ENCODE measurements at regions not wholly inside any gene's neighbourhood (a gene's known extent, or its start where the extent isn't known, plus 50 kb on each side); places are given as distances from the start of the nearest gene placed in this dataset.
A peak's percentile ranks its signal among the peaks of the same experiment; 100 is the strongest.

DNA sequence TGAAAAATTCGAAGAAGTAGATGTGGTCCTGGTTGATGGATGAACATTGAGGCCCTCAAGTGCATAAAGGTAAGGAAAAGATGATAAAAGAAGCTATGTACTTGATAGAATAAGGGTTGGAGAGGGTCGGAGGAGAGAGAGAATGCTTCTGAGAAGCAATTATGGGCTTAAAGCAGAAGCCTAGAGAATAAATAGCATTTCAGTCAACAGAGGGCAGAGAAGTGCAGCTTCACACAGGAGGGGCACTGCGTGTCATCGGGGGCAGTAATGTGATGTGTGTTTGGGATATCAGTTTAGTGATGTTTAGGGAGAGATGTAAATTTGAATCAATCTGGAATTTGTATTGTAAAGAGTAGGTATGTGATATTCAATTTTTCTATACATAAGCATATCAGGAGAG lies 334.5 kb downstream of the PIK3C3 start:
- Mint-ChIP-seq H3K4me1 (no peaks in the 10 kb centered on the region), H3K4me3 (no peak overlapping the region), H3K36me3 (ENCODE audit: low read depth) (no peaks in the 10 kb centered on the region), H3K27me3 (no peaks in the 10 kb centered on the region), H3K27ac (no peak overlapping the region)
- no peaks in the 10 kb centered on the region for H3K9me3 ChIP-seq (ENCODE audit: control insufficient read depth, low read length, poor library complexity, severe bottlenecking)
- DNase-seq: no peak
- ATAC-seq: no peak

DNA sequence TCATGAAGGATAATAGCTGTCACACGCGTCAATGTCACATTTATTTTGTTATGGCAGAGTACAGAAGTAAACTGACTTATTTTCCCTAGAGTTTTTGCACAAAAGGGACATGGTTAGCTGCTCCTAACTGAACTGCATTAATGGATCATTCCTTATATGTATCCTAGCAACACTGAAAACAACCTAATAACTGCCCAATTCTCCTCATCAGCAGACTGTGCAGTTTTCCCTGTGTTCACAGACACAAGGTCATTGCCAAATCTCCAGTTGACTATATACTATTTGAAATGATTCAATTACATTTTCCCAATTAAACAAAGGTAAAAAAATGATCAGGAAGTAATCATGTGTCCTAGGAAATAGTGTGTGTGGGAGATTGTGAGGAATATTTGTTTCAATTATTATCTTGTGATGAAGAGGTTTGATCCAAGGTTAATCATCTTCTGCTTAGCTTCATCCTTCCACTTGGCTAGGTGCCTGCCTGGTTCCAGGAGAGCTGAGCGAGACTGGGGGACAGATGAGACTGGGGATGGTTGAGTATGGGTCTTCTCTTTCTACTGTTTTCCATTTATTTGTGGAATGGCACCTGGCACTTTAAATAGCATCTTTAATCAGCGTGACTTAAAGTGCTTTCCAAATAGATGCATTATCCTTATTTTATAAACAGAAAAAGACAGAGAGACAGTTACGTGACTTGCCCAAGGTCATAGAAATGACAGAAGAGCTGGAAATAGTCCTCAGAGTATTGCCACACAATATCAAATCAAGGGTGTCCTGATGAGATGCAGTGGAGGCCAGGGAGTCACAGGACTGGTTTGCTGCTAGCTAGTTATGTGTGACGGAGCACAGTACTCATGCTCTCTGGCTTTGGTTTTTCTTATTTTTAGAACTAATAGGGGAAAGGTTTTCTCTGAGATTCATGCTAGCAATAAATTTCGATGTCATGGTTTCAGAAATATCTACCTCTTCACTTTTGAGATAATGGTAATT lies 335.6 kb downstream of the PIK3C3 start:
- Mint-ChIP-seq H3K4me3 (no peak overlapping the region), H3K4me1 (no peaks in the 10 kb centered on the region), H3K27ac (no peak overlapping the region), H3K36me3 (ENCODE audit: low read depth) (peaks cover 3% of the 10 kb centered on the region), H3K27me3 (no peaks in the 10 kb centered on the region)
- no peaks in the 10 kb centered on the region for H3K9me3 ChIP-seq (ENCODE audit: control insufficient read depth, low read length, poor library complexity, severe bottlenecking)
- no peak for ATAC-seq
- no peak for DNase-seq

DNA sequence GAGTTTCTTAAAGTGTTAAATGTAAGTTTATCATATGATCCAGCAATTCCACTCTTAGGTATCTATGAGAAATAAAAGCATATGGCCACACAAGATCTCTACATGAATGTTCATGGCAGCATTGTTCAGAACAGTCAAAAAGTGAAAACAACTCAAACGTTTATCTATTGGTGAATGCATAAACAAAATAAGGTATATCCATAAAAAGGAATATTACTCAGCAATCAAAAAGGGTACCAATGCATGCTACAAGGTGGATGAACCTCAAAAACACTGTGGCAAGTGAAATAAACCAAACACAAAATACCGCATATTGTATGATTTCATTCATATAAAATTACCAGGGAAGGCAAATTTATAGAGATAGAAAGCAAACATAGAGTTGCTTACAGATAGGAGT lies 337.6 kb downstream of the PIK3C3 start:
- DNase-seq: no peak
- H3K36me3 Mint-ChIP-seq (ENCODE audit: low read depth): peaks cover 3% of the 10 kb centered on the region
- no peak for ATAC-seq
- H3K27ac Mint-ChIP-seq: no peak overlapping the region
- peaks cover 1% of the 10 kb centered on the region for H3K27me3 Mint-ChIP-seq
- H3K4me1 Mint-ChIP-seq: no peaks in the 10 kb centered on the region
- H3K4me3 Mint-ChIP-seq: no peak overlapping the region
- H3K9me3 ChIP-seq (ENCODE audit: control insufficient read depth, low read length, poor library complexity, severe bottlenecking): no peaks in the 10 kb centered on the region

DNA sequence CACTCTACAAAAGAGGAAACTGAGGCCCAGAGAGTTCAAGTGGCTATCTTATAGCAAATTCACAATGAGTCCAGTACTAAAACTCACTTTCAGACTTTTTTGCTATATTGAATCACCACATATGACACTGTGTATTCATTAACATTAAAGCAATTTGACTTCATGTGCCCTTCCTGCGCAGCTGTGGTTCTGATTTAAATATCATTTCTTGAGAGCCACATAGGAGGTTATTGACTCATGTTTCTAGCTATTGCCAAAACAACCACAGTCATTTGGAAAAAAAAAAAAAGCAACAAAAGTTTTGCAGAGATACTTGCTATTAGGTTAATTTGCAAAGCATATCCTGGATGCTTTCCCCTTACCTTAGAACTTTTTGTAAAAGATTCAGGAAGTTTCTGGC lies 341.2 kb downstream of the PIK3C3 start:
- H3K36me3 Mint-ChIP-seq (ENCODE audit: low read depth): peaks cover 3% of the 10 kb centered on the region
- ATAC-seq: no peak

DNA sequence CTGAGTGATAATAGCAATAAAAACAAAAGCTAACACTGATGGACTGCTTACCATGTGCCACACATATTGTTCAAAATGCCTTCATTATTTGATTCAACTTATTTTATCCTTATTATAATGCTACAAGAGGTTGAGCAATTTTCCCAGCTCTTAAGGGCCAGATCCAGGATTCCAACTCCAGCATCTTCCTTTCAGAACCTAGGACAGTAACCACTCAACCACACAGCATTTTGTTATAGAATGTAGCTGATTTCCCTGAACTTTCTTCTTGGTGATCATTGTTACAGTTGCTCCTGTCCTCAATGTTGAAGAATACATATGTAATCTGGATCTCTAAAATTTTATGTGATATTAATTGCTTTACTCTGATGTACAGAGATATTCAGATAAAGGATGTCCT lies 341.7 kb downstream of the PIK3C3 start:
- ATAC-seq (no peak), DNase-seq (no peak)
- Mint-ChIP-seq H3K4me3 (no peak overlapping the region), H3K36me3 (ENCODE audit: low read depth) (peaks cover 3% of the 10 kb centered on the region), H3K27me3 (peaks cover 17% of the 10 kb centered on the region), H3K4me1 (peaks cover 4% of the 10 kb centered on the region), H3K27ac (no peak overlapping the region)
- H3K9me3 ChIP-seq (ENCODE audit: control insufficient read depth, low read length, poor library complexity, severe bottlenecking): no peaks in the 10 kb centered on the region

More for the DNA sequence above, 341.2 kb downstream of the PIK3C3 start:
- Mint-ChIP-seq H3K27ac (no peak overlapping the region), H3K4me1 (peaks cover 2% of the 10 kb centered on the region), H3K4me3 (no peak overlapping the region), H3K27me3 (peaks cover 12% of the 10 kb centered on the region)
- DNase-seq: no peak
- no peaks in the 10 kb centered on the region for H3K9me3 ChIP-seq (ENCODE audit: control insufficient read depth, low read length, poor library complexity, severe bottlenecking)

DNA sequence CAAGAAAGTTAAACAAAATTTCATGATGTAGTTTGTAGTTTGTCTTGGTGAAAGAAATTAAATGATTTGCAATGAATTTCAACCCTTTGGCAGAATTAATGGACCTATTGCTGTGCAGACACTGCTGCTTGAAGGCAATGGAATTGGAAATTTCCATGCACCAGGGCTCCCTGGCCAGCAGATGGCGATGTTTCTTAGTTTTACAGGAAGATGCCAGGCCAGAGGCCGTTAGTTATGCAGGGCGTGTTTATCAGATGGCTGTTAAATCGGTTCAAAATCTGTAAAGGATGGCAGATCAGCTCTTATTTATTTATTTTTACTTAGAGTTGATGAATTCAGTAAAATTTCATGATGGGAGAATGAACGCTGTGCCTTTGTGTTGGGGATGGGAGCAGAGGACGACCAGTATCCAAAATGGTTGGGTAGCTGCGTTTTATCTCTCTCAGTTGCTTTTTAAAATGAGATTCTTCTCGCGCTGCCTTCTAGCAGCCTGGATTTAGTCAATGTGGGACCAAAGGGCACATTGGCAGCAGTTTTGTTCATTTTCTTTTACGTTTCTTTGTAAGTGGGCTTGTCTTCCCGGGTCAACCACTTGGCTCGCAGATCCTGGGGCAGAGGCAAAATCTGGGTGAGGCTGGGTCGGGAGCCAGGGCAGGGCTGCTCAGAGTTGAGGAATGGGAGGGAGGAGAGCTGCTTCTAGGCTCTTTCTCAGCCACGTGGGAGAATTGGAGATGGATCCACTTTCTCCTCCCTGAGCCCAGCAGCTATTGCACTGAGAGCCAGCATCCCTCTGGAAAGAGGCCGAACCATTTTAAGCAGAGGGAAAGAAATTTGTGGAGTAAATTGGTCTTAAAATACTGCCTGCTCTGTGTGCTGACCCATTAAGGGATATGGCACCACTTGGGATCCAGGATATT lies 344.0 kb downstream of the PIK3C3 start:
- H3K4me3 Mint-ChIP-seq: no peak overlapping the region
- ATAC-seq: peak; percentile 61

DNA sequence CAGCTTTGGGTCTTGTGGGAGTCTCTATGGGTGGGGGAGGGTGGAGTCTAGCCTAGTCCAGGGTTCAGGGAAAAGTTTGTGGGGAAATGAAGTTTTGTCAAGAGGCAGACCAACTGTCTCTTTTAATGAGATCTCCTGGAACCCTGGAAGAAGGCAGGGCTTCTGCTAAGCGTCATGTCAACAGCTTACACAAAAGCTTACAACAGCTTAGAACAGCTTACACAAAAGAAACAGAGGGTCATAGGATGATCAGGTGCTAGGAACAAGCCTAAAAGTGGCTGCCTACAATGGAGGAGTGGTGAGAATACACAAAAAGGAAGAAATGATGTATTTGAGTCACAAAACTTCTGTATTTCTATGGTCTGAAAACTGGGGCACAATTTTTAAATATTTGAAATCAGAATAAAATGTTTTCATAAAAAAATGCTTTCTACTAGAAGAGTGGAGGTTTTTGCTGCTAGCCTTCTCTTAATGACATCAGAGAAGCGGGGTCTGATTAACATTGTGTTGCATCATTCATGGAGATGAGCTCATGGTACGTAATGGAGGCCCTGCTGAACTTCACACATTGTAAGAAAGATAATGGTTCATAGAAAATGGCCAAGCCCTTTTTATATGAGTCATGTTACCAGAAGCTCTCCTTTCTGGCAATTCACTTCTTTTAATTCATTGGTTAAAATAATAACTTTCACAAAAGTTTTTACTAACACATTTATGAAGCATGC lies 351.0 kb downstream of the PIK3C3 start:
- H3K27ac Mint-ChIP-seq: no peak overlapping the region
- H3K27me3 Mint-ChIP-seq: peaks cover 17% of the 10 kb centered on the region
- H3K4me1 Mint-ChIP-seq: peaks cover 2% of the 10 kb centered on the region
- no peaks in the 10 kb centered on the region for H3K36me3 Mint-ChIP-seq (ENCODE audit: low read depth)
- DNase-seq (no peak), ATAC-seq (no peak)
- H3K4me3 Mint-ChIP-seq: no peak overlapping the region
- H3K9me3 ChIP-seq (ENCODE audit: control insufficient read depth, low read length, poor library complexity, severe bottlenecking): no peaks in the 10 kb centered on the region

More for the DNA sequence above, 344.0 kb downstream of the PIK3C3 start:
- H3K27ac Mint-ChIP-seq: no peak overlapping the region
- DNase-seq: peak in 1 of 3 donors; percentile 31
- H3K9me3 ChIP-seq (ENCODE audit: control insufficient read depth, low read length, poor library complexity, severe bottlenecking): no peaks in the 10 kb centered on the region
- peaks cover 3% of the 10 kb centered on the region for H3K36me3 Mint-ChIP-seq (ENCODE audit: low read depth)
- peaks cover 4% of the 10 kb centered on the region for H3K4me1 Mint-ChIP-seq
- peaks cover 19% of the 10 kb centered on the region for H3K27me3 Mint-ChIP-seq

DNA sequence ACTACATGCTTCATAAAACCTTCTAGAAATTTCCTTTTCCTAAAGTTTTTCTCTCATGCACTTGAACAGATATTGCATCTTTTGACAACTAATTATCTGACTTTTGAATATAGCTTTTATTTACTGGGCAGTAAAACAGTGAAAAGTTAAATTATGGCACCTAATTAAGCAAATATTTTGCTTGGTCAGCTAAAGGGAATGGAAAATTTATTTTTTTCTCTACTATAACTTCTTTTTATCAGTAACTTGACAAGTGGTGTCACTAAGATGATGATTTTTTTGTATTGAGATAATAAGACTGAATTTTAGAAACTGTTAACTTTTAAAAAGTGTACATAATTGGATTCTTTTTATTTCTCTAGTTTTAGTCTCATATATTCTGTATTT lies 351.6 kb downstream of the PIK3C3 start:
- no peak for ATAC-seq
- H3K4me3 Mint-ChIP-seq: no peak overlapping the region

DNA sequence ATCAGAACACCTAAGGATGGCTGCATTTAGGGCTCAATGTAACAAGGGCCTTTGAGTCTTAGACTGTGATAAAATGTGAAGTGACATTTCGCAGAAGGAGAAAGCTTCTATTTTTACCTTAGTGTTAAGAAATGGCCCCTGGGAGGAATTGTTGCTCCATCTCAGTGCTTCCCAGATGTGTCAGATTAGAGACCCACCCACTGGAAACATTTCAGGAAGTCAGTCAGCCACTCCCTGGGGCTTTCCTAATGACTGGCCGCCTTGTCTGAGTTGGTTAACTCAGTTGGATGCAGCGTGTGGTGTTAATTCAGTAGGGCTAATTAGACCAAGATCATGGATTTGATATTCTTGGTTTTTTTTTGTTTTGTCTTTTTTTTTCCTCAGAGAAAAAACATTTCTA lies 355.9 kb downstream of the PIK3C3 start:
- Mint-ChIP-seq H3K27ac (no peak overlapping the region), H3K27me3 (peaks cover 8% of the 10 kb centered on the region), H3K4me3 (no peak overlapping the region), H3K36me3 (ENCODE audit: low read depth) (no peaks in the 10 kb centered on the region), H3K4me1 (no peaks in the 10 kb centered on the region)
- DNase-seq: no peak
- H3K9me3 ChIP-seq (ENCODE audit: control insufficient read depth, low read length, poor library complexity, severe bottlenecking): no peaks in the 10 kb centered on the region
- ATAC-seq: no peak

More for the DNA sequence above, 351.6 kb downstream of the PIK3C3 start:
- no peak for DNase-seq
- Mint-ChIP-seq H3K36me3 (ENCODE audit: low read depth) (no peaks in the 10 kb centered on the region), H3K27ac (no peak overlapping the region), H3K4me1 (no peaks in the 10 kb centered on the region), H3K27me3 (peaks cover 12% of the 10 kb centered on the region)
- H3K9me3 ChIP-seq (ENCODE audit: control insufficient read depth, low read length, poor library complexity, severe bottlenecking): no peaks in the 10 kb centered on the region

DNA sequence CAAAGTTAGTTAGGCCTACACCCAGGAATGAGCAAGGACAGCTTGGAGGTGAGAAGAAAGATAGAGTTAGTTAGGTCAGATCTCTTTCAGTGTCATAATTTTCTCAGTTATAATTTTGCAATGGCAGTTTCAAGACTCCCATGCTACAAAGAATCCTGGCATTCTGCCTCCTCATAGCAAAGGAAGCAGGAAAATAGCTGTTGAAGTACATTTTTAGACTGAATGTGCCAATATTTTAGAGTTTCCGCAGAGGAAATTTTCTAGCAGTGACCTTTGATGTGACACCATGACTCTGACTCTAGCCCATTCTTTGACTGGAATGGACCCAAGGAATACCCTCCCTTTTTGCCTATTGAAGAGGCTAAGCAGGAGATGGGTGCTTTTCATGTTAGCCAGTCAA lies 371.7 kb downstream of the PIK3C3 start:
- H3K36me3 Mint-ChIP-seq (ENCODE audit: low read depth): no peaks in the 10 kb centered on the region

DNA sequence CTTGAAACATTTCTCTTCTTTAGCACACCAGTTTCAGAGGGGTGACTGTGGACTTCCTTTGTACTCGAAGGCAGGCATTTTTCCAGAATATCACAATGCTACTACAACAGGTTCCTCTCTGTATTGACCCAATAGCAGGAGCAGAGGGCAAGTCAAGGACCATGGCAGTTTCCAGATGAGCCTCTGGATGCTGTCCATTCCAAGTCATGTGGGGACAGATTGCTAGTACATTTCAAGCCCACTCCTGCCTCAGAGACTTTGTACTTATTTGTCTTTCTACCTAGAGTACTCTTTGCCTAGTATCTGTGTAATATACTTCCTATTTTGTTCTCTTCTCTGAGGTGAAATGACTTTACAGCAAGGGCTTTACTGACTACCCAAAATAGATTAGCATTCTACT lies 373.9 kb downstream of the PIK3C3 start:
- no peaks in the 10 kb centered on the region for H3K36me3 Mint-ChIP-seq (ENCODE audit: low read depth)
- ATAC-seq (no peak), DNase-seq (no peak)
- no peaks in the 10 kb centered on the region for H3K27me3 Mint-ChIP-seq
- no peaks in the 10 kb centered on the region for H3K9me3 ChIP-seq (ENCODE audit: control insufficient read depth, low read length, poor library complexity, severe bottlenecking)
- H3K4me1 Mint-ChIP-seq: no peaks in the 10 kb centered on the region
- H3K27ac Mint-ChIP-seq: no peak overlapping the region
- no peak overlapping the region for H3K4me3 Mint-ChIP-seq

More for the DNA sequence above, 371.7 kb downstream of the PIK3C3 start:
- Mint-ChIP-seq H3K27me3 (no peaks in the 10 kb centered on the region), H3K4me1 (no peaks in the 10 kb centered on the region), H3K4me3 (no peak overlapping the region), H3K27ac (no peak overlapping the region)
- no peak for ATAC-seq
- DNase-seq: no peak
- H3K9me3 ChIP-seq (ENCODE audit: control insufficient read depth, low read length, poor library complexity, severe bottlenecking): no peaks in the 10 kb centered on the region

DNA sequence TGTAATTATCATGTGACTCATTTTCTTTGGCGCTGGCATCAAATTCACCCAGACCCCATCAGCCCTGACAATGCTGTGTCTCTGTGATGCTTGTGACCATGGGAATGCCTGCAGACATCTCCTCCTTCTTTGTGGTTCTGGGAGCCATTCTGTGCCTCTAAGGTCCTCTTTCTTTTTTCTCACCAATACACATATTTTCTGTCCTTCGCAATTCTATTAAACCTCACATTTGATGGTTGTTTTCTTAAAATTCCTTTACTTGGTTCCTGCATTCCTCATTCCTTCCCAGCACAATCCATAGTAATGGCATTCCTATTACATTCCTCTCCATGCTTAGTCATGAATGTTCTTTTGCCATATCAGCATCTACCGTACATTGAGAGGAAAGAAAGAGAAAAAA lies 375.3 kb downstream of the PIK3C3 start:
- H3K27me3 Mint-ChIP-seq: no peaks in the 10 kb centered on the region
- DNase-seq (no peak), ATAC-seq (no peak)
- no peaks in the 10 kb centered on the region for H3K36me3 Mint-ChIP-seq (ENCODE audit: low read depth)
- H3K27ac Mint-ChIP-seq: no peak overlapping the region
- H3K9me3 ChIP-seq (ENCODE audit: control insufficient read depth, low read length, poor library complexity, severe bottlenecking): no peaks in the 10 kb centered on the region
- no peaks in the 10 kb centered on the region for H3K4me1 Mint-ChIP-seq
- H3K4me3 Mint-ChIP-seq: no peak overlapping the region

DNA sequence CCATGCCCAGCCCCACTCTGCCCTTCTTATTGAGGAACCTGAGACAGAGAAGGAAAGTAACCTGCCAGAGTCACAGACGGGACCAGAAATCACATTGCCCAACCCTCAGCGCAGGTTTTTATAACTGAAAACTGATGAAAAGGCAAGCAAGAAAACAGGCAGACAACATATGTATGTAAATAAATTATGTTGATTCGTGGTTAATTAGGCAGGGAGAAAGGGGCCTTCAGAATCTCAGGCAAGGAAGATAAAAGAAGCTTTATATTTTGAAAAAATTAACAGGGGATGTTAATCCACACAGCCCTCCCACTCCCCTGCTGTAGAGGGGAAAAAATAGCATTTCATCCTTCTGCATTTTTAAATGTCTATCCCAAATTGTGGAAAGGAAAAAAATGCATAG lies 378.5 kb downstream of the PIK3C3 start:
- H3K4me3 Mint-ChIP-seq: no peak overlapping the region
- no peaks in the 10 kb centered on the region for H3K27me3 Mint-ChIP-seq
- H3K4me1 Mint-ChIP-seq: no peaks in the 10 kb centered on the region
- peaks cover 3% of the 10 kb centered on the region for H3K9me3 ChIP-seq (ENCODE audit: control insufficient read depth, low read length, poor library complexity, severe bottlenecking)
- no peak overlapping the region for H3K27ac Mint-ChIP-seq
- DNase-seq (no peak), ATAC-seq (no peak)
- H3K36me3 Mint-ChIP-seq (ENCODE audit: low read depth): no peaks in the 10 kb centered on the region

All from T-helper 17 cell (primary cell).